Stimulated activated memory B cell treated with anti-CD40 and anti-IgM and Interleukin-4, amounts not matched to agents 10 μg/mL and 1 μg/mL and 100 μg/mL, for 72 hours (primary cell): ENCODE measurements at regions not wholly inside any gene's neighbourhood (a gene's known extent, or its start where the extent isn't known, plus 50 kb on each side); places are given as distances from the start of the nearest gene placed in this dataset.

Experiments
- ATAC-seq: fragments of 150-1000 bp; cut with Tn5 transposase; 2 replicates; pipeline ENCODE4 v1.10.0; 2021
- H3K27ac Mint-ChIP-seq: one replicate; pipeline ENCODE4 v1.8.0; 2022; ENCODE audit warnings: mild to moderate bottlenecking, mixed read lengths
- H3K27me3 Mint-ChIP-seq: one replicate; pipeline ENCODE4 v1.8.0; 2022; ENCODE audit warnings: mixed read lengths
- H3K36me3 Mint-ChIP-seq: one replicate; pipeline ENCODE4 v1.8.0; 2022; ENCODE audit warnings: mixed read lengths
- H3K4me1 Mint-ChIP-seq: one replicate; pipeline ENCODE4 v1.8.0; 2022; ENCODE audit warnings: mixed read lengths
- H3K4me3 Mint-ChIP-seq: one replicate; pipeline ENCODE4 v1.8.0; 2022; ENCODE audit warnings: mild to moderate bottlenecking, moderate library complexity, mixed read lengths
- H3K9me3 Mint-ChIP-seq: one replicate; pipeline ENCODE4 v1.8.0; 2022; ENCODE audit warnings: mixed read lengths

DNA sequence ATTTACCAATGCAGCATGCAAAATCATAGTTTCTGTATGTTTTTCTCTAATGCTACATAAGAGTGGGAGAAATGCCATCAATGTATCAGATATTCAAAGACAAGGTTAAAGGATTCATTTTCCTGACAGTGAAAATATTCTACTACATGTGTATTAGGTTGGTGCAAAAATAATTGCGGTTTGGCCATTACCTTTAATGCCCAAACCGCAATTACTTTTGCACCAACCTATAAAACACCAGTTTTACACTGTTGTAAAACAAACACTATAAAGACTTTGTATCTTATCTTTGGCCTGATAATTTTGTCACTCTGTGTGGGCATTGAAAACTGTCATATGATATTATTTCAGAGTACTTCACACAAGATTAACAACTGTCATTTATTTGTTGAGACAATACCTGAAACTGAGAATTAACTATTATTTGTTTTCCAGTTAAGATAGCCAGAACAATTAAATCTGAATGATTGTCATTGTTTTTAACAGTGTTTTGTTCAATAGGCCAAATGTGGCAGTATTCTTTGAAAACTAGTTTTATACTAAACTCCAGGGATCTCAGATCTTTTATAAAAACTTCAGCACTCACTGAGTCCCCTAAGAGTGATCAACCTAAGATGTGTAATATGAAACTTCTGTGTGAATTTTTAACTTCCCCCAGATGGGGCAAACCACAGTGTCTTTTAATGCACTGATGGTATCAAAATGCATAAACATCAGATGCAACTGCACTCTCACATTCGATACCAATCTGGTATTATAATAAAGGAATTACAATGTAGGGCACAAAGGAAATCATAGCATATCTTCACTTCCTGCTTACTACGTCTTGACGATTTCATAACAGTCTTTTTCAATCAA is 53.8 kb upstream of the FBN2 start:
- Mint-ChIP-seq H3K4me3 (no peak overlapping the region), H3K9me3 (peaks cover 3% of the 10 kb centered on the region), H3K27ac (no peak overlapping the region), H3K4me1 (no peaks in the 10 kb centered on the region), H3K27me3 (no peaks in the 10 kb centered on the region), H3K36me3 (no peaks in the 10 kb centered on the region)
- ATAC-seq = no peak

DNA sequence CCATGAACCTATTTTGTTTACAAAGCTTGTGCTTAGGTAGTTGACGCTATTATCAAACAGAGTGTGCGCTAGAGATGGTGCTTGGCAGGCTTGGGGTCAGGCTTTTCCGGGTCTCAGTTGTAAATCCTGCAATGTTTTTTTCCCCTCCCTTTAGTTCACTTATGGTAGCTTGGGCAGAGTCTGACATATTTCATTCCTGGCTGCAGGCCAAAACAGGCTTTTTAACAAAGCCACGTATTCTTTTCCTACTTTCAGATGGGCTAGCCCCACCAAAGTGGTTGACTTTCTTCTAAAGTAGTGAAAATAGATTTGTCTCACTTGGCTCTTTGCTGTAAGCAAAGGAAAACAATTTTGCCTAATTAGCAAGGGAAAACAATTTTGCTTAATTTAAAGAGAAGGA is 58.0 kb upstream of the FBN2 start:
- peaks cover 5% of the 10 kb centered on the region for H3K9me3 Mint-ChIP-seq
- no peak for ATAC-seq
- no peaks in the 10 kb centered on the region for H3K27me3 Mint-ChIP-seq
- H3K4me1 Mint-ChIP-seq = no peaks in the 10 kb centered on the region
- H3K27ac Mint-ChIP-seq = no peak overlapping the region
- H3K4me3 Mint-ChIP-seq = no peak overlapping the region
- no peaks in the 10 kb centered on the region for H3K36me3 Mint-ChIP-seq

DNA sequence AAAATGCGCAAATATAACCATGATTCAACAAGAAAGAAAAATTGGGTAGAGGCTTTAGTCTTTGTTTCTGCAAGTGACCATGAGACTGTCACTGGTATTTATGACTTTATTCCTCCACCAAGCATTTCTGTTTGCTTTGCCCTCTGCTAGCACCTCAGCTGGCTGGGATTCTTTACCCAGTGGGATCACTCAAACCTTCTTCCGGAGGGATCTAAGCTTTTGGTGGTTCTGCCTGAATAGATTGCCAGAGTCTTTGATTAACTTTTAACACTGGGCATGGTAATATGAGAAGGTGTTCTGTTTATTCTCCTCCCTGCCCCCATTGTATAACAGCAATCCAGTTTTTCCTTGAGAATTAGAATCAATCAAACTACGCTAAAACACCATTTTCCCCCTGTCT is 59.1 kb upstream of the FBN2 start:
- Mint-ChIP-seq H3K36me3 (no peaks in the 10 kb centered on the region), H3K27ac (no peak overlapping the region), H3K9me3 (peaks cover 7% of the 10 kb centered on the region), H3K27me3 (no peaks in the 10 kb centered on the region), H3K4me1 (no peaks in the 10 kb centered on the region), H3K4me3 (no peak overlapping the region)
- no peak for ATAC-seq

DNA sequence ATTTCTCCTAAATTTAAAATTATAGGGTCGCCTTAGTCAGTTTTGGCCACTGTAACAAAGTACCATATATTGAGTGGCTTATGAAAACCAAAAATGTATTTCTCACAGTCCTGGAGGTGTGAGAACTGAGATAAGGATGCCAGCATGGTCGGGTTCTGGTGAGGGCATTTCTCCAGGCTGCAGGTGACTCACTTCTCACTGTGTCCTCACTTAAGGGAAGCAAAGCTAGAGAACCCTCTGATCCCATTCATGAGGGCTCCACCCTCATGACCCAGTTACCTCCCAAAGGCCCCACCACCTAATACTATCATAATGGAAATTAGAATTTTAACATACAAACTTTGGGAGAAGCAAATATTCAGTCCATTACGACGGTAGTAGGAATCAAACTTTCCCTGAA is 75.1 kb upstream of the FBN2 start:
- Mint-ChIP-seq H3K9me3 (peaks cover 5% of the 10 kb centered on the region), H3K36me3 (no peaks in the 10 kb centered on the region), H3K27ac (no peak overlapping the region), H3K4me1 (no peaks in the 10 kb centered on the region), H3K4me3 (no peak overlapping the region), H3K27me3 (no peaks in the 10 kb centered on the region)
- ATAC-seq = no peak

DNA sequence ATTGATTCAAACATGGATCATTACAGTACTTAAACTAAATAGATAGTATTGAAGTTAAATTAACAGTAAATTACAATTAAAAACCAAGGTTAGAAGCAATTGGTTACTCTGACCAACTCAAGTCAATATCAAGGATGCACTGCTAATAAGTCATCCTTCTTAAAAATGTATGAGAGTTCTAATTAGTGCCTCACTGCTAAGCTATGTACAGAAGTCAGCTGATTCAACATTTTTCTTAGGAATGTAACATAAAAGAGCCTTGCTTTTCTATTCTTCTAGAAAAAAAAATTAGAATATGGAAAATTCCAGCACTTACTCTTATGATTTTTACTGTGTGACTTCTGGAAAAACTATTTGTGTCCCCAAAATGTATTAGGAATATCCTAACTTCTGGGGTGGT is 75.7 kb upstream of the FBN2 start:
- Mint-ChIP-seq H3K36me3 (no peaks in the 10 kb centered on the region), H3K4me1 (no peaks in the 10 kb centered on the region), H3K9me3 (peaks cover 4% of the 10 kb centered on the region)

DNA sequence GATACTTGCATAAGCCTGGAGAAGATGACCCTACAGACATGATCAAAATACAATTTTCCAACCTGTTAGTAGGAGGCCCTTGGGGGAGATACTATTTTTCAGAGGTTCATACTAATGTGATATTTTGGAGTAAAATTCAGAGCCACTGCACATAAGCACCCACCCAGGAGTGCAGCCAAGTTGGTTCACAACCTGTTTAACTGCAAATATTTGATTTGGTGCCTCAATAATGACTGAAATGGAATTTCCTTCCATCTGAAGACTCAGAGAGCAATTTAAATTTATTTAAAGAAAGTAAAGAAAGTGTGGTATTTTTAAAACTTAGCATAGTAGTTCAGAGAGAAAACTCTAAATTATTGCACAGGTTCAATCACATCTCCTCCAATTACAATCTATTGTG is 77.5 kb upstream of the FBN2 start:
- no peak for ATAC-seq
- H3K9me3 Mint-ChIP-seq = no peaks in the 10 kb centered on the region
- no peak overlapping the region for H3K4me3 Mint-ChIP-seq

More for the DNA sequence above, 75.7 kb upstream of the FBN2 start:
- H3K4me3 Mint-ChIP-seq = no peak overlapping the region
- no peak overlapping the region for H3K27ac Mint-ChIP-seq
- H3K27me3 Mint-ChIP-seq = no peaks in the 10 kb centered on the region
- no peak for ATAC-seq

DNA sequence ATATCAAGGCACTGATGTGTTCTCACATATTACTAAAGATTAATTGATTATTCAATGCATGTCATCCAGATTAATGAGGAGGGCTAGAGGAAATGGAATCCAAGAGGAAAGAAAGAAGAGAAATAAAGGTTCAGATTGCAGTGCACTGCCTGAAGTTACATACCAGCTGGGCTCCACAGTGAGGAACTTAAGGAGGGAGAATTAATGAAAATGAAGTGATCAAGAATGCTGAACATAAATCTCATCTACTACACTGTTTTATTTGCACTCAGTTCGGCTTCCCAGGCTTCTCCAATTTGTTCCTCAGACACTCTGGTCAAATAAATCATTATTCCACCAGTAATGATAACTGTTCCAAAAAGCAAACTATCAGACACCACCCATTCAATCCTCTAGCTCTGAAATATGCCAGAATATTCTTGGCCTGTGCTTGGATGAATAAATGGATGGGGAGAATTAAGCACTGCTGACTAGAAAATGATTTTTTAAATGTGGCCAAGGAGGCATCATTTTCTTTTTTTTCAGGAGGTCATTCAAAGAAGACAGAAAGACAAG is 88.6 kb upstream of the FBN2 start:
- no peak for ATAC-seq
- no peak overlapping the region for H3K4me3 Mint-ChIP-seq
- H3K4me1 Mint-ChIP-seq = no peaks in the 10 kb centered on the region
- H3K9me3 Mint-ChIP-seq = peaks cover 3% of the 10 kb centered on the region
- H3K36me3 Mint-ChIP-seq = no peaks in the 10 kb centered on the region
- H3K27me3 Mint-ChIP-seq = no peaks in the 10 kb centered on the region
- no peak overlapping the region for H3K27ac Mint-ChIP-seq

More for the DNA sequence above, 77.5 kb upstream of the FBN2 start:
- Mint-ChIP-seq H3K27ac (no peak overlapping the region), H3K36me3 (no peaks in the 10 kb centered on the region), H3K4me1 (no peaks in the 10 kb centered on the region), H3K27me3 (no peaks in the 10 kb centered on the region)

DNA sequence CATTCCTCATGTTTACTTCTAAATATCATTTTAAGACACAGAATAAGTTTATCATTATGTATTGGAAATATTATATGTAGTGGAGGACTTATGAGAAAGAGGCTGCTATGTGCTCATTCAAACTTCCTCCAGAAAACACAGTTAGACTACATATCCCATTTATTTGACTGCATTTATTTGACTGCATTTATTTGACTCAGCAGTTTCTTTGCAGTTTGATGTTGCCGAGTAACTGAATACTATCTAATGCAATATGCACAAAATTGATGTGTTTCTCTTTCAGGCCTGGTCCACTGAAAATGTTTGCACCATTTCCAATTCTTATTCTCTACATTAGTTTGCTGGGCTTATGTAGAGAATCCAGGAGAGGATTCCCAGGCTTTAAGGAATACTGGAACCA is 89.9 kb upstream of the FBN2 start:
- H3K36me3 Mint-ChIP-seq = no peaks in the 10 kb centered on the region
- no peaks in the 10 kb centered on the region for H3K27me3 Mint-ChIP-seq
- no peak for ATAC-seq
- no peak overlapping the region for H3K4me3 Mint-ChIP-seq
- peaks cover 3% of the 10 kb centered on the region for H3K9me3 Mint-ChIP-seq
- no peak overlapping the region for H3K27ac Mint-ChIP-seq
- H3K4me1 Mint-ChIP-seq = no peaks in the 10 kb centered on the region

DNA sequence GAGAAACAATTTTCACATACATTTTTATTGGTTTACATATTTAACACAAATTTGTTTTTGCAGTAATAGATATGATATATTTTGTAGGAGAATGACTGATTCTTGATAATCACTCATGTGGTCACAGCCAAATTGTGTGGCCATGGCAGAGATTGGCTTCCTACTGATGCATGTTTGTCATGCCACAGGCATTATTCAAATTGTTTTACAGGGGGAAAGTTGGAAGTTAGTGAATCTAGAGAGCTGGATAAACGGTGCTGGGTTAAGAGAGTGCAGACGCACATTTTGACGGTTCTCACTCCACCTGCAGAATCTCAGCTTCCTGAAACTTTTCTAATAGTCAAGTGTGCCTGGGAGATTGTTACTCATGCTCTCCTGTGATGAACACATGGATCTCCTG is 91.1 kb upstream of the FBN2 start:
- Mint-ChIP-seq H3K36me3 (no peaks in the 10 kb centered on the region), H3K27ac (no peak overlapping the region), H3K27me3 (no peaks in the 10 kb centered on the region), H3K9me3 (peaks cover 3% of the 10 kb centered on the region), H3K4me1 (no peaks in the 10 kb centered on the region), H3K4me3 (no peak overlapping the region)
- ATAC-seq = no peak

DNA sequence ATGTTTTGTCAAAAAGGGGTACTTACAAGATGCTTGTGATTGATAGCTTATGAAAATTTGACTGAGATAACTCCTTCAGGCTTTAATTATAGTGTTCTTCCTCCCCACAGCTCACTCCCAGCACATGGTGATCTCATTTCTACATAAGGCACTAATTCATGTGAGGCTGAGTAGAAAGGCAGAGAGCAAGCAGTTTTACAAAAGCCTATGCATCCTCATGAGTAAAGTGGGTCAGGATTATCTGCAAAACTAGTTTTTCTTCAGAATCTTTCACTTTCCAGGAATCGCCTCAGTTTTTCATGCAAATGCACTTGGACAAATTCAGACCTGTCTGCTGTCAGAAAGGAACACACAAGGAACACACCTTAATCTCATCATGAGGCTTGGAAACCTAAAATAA is 92.1 kb upstream of the FBN2 start:
- H3K9me3 Mint-ChIP-seq = peaks cover 3% of the 10 kb centered on the region
- no peaks in the 10 kb centered on the region for H3K36me3 Mint-ChIP-seq
- H3K27me3 Mint-ChIP-seq = no peaks in the 10 kb centered on the region
- no peak overlapping the region for H3K27ac Mint-ChIP-seq
- H3K4me3 Mint-ChIP-seq = no peak overlapping the region
- ATAC-seq = no peak
- no peaks in the 10 kb centered on the region for H3K4me1 Mint-ChIP-seq

DNA sequence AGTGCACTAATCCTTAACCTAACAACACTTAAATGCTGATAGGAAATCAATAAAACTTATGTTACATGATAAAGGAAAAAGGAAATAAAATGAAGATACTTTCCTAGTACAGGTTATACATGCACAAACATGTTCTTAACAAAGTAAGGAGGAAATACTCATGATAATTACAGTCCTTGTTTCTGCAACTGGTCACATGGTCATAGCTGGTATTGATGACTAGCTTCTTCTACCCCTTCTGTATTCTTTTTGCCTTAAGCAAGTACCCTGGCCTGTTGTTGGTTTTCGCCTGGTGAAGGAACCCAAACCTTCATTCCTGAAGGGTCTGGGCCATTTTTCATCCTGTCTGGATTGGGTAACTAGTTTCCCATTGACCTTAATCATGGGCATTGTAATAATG is 93.7 kb upstream of the FBN2 start:
- Mint-ChIP-seq H3K4me3 (no peak overlapping the region), H3K36me3 (no peaks in the 10 kb centered on the region), H3K27ac (no peak overlapping the region), H3K9me3 (peaks cover 3% of the 10 kb centered on the region), H3K4me1 (no peaks in the 10 kb centered on the region), H3K27me3 (no peaks in the 10 kb centered on the region)
- no peak for ATAC-seq

DNA sequence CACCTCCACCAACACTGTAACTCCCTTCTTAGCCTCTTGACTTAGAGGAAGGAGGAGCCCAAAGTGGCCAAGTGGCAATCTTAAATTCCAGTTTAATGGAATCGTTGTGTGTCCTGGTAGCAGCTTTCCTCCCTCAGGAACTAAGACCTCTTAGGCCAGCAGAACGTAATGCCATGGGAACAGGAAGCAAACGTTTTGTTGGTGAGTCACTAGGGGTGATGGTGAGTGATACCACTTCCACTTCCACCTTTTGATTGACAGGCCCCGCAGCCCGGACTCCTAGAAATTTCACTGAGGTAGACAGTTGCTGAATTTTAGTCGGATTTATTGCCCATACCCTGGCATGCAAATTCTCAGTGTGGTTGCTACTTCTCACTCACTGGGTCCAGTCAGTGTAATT is 94.2 kb upstream of the FBN2 start:
- Mint-ChIP-seq H3K27me3 (no peaks in the 10 kb centered on the region), H3K27ac (no peak overlapping the region), H3K9me3 (peaks cover 3% of the 10 kb centered on the region), H3K4me3 (no peak overlapping the region), H3K4me1 (no peaks in the 10 kb centered on the region), H3K36me3 (no peaks in the 10 kb centered on the region)
- ATAC-seq = no peak

DNA sequence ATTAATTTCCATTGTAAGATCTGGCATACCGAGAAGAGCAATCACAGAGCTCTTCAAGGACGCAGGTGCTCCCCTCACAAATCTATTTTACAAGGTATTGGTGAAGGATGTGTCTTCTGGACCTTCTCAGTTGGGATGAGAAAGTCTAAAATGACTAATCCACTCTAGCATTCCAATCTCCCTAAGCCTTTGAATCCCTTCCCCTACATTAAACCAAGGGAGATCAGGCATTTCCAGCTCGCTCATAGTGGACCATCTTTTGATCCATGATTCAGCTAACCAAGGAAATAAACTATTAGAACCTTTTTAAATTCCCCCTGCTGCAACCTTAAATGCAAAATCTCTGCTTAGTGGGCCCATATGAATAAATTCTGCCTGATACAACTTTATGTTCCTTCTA is 95.9 kb upstream of the FBN2 start:
- no peak for ATAC-seq
- Mint-ChIP-seq H3K4me1 (no peaks in the 10 kb centered on the region), H3K36me3 (no peaks in the 10 kb centered on the region), H3K4me3 (no peak overlapping the region), H3K27ac (no peak overlapping the region), H3K27me3 (no peaks in the 10 kb centered on the region), H3K9me3 (peaks cover 3% of the 10 kb centered on the region)

DNA sequence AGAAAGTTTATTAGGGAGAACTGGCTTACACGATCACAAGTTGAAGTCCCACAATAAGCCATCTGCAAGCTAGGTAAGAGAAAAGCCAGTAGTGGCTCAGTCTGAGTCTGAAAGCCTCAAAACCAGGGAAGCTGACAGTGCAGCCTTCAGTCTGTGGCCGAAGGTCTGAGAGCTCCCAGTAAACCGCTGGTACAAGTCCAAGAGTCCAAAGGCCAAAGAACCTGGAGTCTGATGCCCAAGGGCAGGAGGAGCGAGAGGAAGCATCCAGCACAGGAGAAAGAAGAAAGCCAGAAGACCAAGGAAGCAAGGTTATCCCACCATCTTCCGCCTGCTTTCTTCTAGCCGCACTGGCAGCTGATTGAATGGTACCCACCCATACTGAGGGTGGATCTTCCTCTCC is 97.3 kb upstream of the FBN2 start:
- H3K27me3 Mint-ChIP-seq = no peaks in the 10 kb centered on the region
- no peak for ATAC-seq
- H3K27ac Mint-ChIP-seq = no peak overlapping the region
- H3K4me1 Mint-ChIP-seq = no peaks in the 10 kb centered on the region
- peaks cover 3% of the 10 kb centered on the region for H3K9me3 Mint-ChIP-seq
- H3K36me3 Mint-ChIP-seq = no peaks in the 10 kb centered on the region
- H3K4me3 Mint-ChIP-seq = no peak overlapping the region

DNA sequence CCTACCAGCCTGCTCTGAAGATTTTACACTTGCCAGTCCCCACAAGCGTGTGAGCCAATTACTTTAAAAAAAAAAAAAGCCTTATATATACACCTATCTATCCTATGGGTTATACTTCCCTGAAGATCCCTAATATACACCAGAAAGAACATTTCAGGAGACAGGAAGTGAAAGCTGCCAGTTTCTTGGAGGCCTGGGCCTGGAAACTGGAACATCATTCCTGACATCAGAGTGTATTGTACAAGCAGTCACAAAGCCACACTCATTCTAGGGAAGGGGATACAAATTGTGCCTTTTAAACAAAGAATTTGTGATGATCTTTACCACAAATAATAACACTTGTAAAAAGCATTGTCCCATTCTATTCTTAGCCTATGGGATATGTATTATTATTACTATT is 98.3 kb upstream of the FBN2 start:
- Mint-ChIP-seq H3K36me3 (no peaks in the 10 kb centered on the region), H3K4me1 (no peaks in the 10 kb centered on the region), H3K9me3 (peaks cover 3% of the 10 kb centered on the region), H3K27me3 (no peaks in the 10 kb centered on the region), H3K4me3 (no peak overlapping the region), H3K27ac (no peak overlapping the region)
- ATAC-seq = no peak

DNA sequence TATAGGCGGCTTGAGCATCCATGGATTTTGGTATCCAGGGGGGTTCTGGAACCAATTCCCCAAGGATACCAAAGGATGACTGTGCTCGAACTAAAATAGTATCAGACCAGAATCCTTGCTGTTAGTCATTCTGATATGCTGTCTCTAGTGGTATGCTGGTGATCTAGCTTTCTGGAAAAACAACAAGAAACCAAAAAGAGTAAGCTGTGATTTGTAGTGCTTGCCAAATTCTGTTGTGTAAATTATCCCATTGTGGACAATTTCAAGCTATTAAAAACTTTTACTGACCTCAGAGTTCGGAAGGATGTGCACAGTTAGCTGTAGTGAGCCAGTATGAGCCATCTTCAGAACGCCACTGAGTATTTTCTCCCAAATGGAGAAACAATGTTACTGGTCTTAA is 99.0 kb upstream of the FBN2 start:
- no peaks in the 10 kb centered on the region for H3K36me3 Mint-ChIP-seq
- no peak overlapping the region for H3K4me3 Mint-ChIP-seq
- H3K4me1 Mint-ChIP-seq = no peaks in the 10 kb centered on the region
- H3K27me3 Mint-ChIP-seq = no peaks in the 10 kb centered on the region
- ATAC-seq = no peak
- no peak overlapping the region for H3K27ac Mint-ChIP-seq
- H3K9me3 Mint-ChIP-seq = no peaks in the 10 kb centered on the region
